ENCODE measurements at regions not wholly inside any gene's neighbourhood (a gene's known extent, or its start where the extent isn't known, plus 50 kb on each side); places are given as distances from the start of the nearest gene placed in this dataset.

GRCh38 chr3:115499666-115500065 is 123.6 kb upstream of the GAP43 start:
- TF ChIP-seq CTCF (IDR thresholded peaks at IDR 0.05 in 8 of 11, conservative IDR thresholded peaks at IDR 0.05 in 3 of 11) = no peak
- TF ChIP-seq POLR2A (IDR thresholded peaks at IDR 0.05) = no peak

All from spleen (tissue), 7 donors.